ENCODE measurements at regions not wholly inside any gene's neighbourhood (a gene's known extent, or its start where the extent isn't known, plus 50 kb on each side); places are given as distances from the start of the nearest gene placed in this dataset.

- no peaks in the 10 kb centered on the region for H3K27me3 ChIP-seq
- no peaks in the 10 kb centered on the region for H3K4me1 ChIP-seq (replicated peaks in 1 of 2)
- no peak overlapping the region for H3K27ac ChIP-seq
- H3K9me3 ChIP-seq (replicated peaks in 1 of 3), result no peaks in the 10 kb centered on the region
- no peak for TF ChIP-seq CTCF (IDR thresholded peaks at IDR 0.05)
- TF ChIP-seq POLR2A (IDR thresholded peaks at IDR 0.05), result no peak
- DNase-seq, result no peak
- intact Hi-C loops (cut with DNase I), result no loop called here
- no peaks in the 10 kb centered on the region for H3K36me3 ChIP-seq (replicated peaks in 1 of 2)
- 52 to 66% (median 58%) methylated on average over 2 of the region's 2 CpGs for WGBS, 4 donors
- no peak overlapping the region for H3K4me3 ChIP-seq
Measured at GRCh38 chr5:34410411-34411139, 245.6 kb upstream of the RAI14 start.

- TF ChIP-seq CTCF (IDR thresholded peaks at IDR 0.05) (no peak), POLR2A (IDR thresholded peaks at IDR 0.05) (no peak)
- Histone ChIP-seq H3K4me3 (no peak overlapping the region), H3K27me3 (no peaks in the 10 kb centered on the region), H3K36me3 (replicated peaks in 1 of 2) (no peaks in the 10 kb centered on the region), H3K27ac (no peak overlapping the region), H3K4me1 (replicated peaks in 1 of 2) (no peaks in the 10 kb centered on the region), H3K9me3 (replicated peaks in 1 of 3) (no peaks in the 10 kb centered on the region)
- no peak for DNase-seq
- intact Hi-C loops (cut with DNase I), result no loop called here
Measured at GRCh38 chr5:34411470-34412346, 244.4 kb upstream of the RAI14 start.

GRCh38 chr5:34412736-34413135 is 243.4 kb upstream of the RAI14 start:
- intact Hi-C loops (cut with DNase I), result no loop called here
- H3K4me3 ChIP-seq, result no peak overlapping the region
- H3K27ac ChIP-seq, result no peak overlapping the region
- TF ChIP-seq CTCF (IDR thresholded peaks at IDR 0.05) (no peak), POLR2A (IDR thresholded peaks at IDR 0.05) (no peak)
- WGBS, 4 donors, result 55 to 72% (median 64%) methylated on average over 2 of the region's 2 CpGs
- H3K4me1 ChIP-seq (replicated peaks in 1 of 2), result no peaks in the 10 kb centered on the region
- no peaks in the 10 kb centered on the region for H3K27me3 ChIP-seq
- DNase-seq, result no peak
- H3K36me3 ChIP-seq (replicated peaks in 1 of 2), result no peaks in the 10 kb centered on the region
- H3K9me3 ChIP-seq (replicated peaks in 1 of 3), result no peaks in the 10 kb centered on the region

- TF ChIP-seq CTCF (IDR thresholded peaks at IDR 0.05), result no peak
- TF ChIP-seq POLR2A (IDR thresholded peaks at IDR 0.05), result no peak
- intact Hi-C loops (cut with DNase I), result no loop called here
- 37 to 58% (median 50%) methylated on average over 2 of the region's 2 CpGs for WGBS, 4 donors
- DNase-seq, result no peak
- Histone ChIP-seq H3K27ac (no peak overlapping the region), H3K4me1 (replicated peaks in 1 of 2) (no peaks in the 10 kb centered on the region), H3K36me3 (replicated peaks in 1 of 2) (no peaks in the 10 kb centered on the region), H3K4me3 (no peak overlapping the region), H3K9me3 (replicated peaks in 1 of 3) (no peaks in the 10 kb centered on the region), H3K27me3 (no peaks in the 10 kb centered on the region)
Measured at GRCh38 chr5:34415559-34416198, 240.4 kb upstream of the RAI14 start.

Data from adrenal gland (tissue), 9 donors.